ENCODE measurements at regions not wholly inside any gene's neighbourhood (a gene's known extent, or its start where the extent isn't known, plus 50 kb on each side); places are given as distances from the start of the nearest gene placed in this dataset.

- Histone ChIP-seq H3K4me3 (ENCODE audit: low read length) (no peak overlapping the region), H3K4me1 (ENCODE audit: insufficient read depth, low read length) (peaks cover 17% of the 10 kb centered on the region), H2AFZ (ENCODE audit: low read depth, low read length) (no peak overlapping the region)
These were observed 52.0 kb upstream of the RPL11 start for GRCh38 chr1:23639460-23640095.

GRCh38 chr1:23638786-23639241 lies 52.8 kb upstream of the RPL11 start:
- H3K36me3 ChIP-seq (ENCODE audit: insufficient read depth, low read length) = no peaks in the 10 kb centered on the region
- no peak overlapping the region for H2AFZ ChIP-seq (ENCODE audit: low read depth, low read length)
- peaks cover 9% of the 10 kb centered on the region for H3K4me1 ChIP-seq (ENCODE audit: insufficient read depth, low read length)
- no peak overlapping the region for H3K4me3 ChIP-seq (ENCODE audit: low read length)
- H3K9me3 ChIP-seq (ENCODE audit: low read length) = no peaks in the 10 kb centered on the region
- H3K27me3 ChIP-seq (ENCODE audit: insufficient read depth, low read length) = peaks cover 3% of the 10 kb centered on the region

More at GRCh38 chr1:23639460-23640095, 52.0 kb upstream of the RPL11 start:
- Histone ChIP-seq H3K9me3 (ENCODE audit: low read length) (no peaks in the 10 kb centered on the region), H3K36me3 (ENCODE audit: insufficient read depth, low read length) (no peaks in the 10 kb centered on the region), H3K27me3 (ENCODE audit: insufficient read depth, low read length) (peaks cover 3% of the 10 kb centered on the region)

GRCh38 chr1:23638188-23638619 lies 53.4 kb upstream of the RPL11 start:
- H3K4me1 ChIP-seq (ENCODE audit: insufficient read depth, low read length) = peaks cover 5% of the 10 kb centered on the region
- H3K27me3 ChIP-seq (ENCODE audit: insufficient read depth, low read length) = peaks cover 3% of the 10 kb centered on the region
- H3K36me3 ChIP-seq (ENCODE audit: insufficient read depth, low read length) = no peaks in the 10 kb centered on the region
- no peak overlapping the region for H2AFZ ChIP-seq (ENCODE audit: low read depth, low read length)
- no peak overlapping the region for H3K4me3 ChIP-seq (ENCODE audit: low read length)
- no peaks in the 10 kb centered on the region for H3K9me3 ChIP-seq (ENCODE audit: low read length)

- no peak overlapping the region for H3K4me3 ChIP-seq (ENCODE audit: low read length)
- H3K4me1 ChIP-seq (ENCODE audit: insufficient read depth, low read length) = peaks cover 5% of the 10 kb centered on the region
- H3K27me3 ChIP-seq (ENCODE audit: insufficient read depth, low read length) = peaks cover 3% of the 10 kb centered on the region
- H3K9me3 ChIP-seq (ENCODE audit: low read length) = no peaks in the 10 kb centered on the region
- H3K36me3 ChIP-seq (ENCODE audit: insufficient read depth, low read length) = no peaks in the 10 kb centered on the region
- no peak overlapping the region for H2AFZ ChIP-seq (ENCODE audit: low read depth, low read length)
These were observed 55.6 kb upstream of the RPL11 start for GRCh38 chr1:23636009-23636408.

GRCh38 chr1:23634840-23635651 lies 56.6 kb upstream of the RPL11 start:
- Histone ChIP-seq H3K36me3 (ENCODE audit: insufficient read depth, low read length) (no peaks in the 10 kb centered on the region), H3K4me3 (ENCODE audit: low read length) (peak overlapping the region; percentile 31), H3K9me3 (ENCODE audit: low read length) (no peaks in the 10 kb centered on the region), H3K4me1 (ENCODE audit: insufficient read depth, low read length) (peaks cover 5% of the 10 kb centered on the region), H2AFZ (ENCODE audit: low read depth, low read length) (no peak overlapping the region), H3K27me3 (ENCODE audit: insufficient read depth, low read length) (peaks cover 2% of the 10 kb centered on the region)

DNA sequence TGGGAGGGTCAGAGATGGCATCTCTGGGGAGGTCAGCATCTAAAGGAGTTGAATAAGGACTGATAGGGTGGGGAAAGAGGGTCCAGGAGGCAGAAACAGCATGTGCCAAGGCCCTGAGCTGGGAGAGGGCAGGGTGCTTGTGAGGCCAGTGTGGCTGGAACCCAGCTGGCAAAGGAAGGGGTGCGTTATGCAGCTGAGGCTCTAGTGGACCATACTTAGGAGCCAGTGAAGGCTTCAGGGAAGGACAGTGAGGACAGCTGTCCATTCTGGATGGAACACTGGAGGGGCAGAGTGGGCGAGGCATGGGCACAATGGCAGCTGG lies 57.1 kb upstream of the RPL11 start:
- Histone ChIP-seq H3K27me3 (ENCODE audit: insufficient read depth, low read length) (no peaks in the 10 kb centered on the region), H3K9me3 (ENCODE audit: low read length) (no peaks in the 10 kb centered on the region), H2AFZ (ENCODE audit: low read depth, low read length) (no peak overlapping the region), H3K36me3 (ENCODE audit: insufficient read depth, low read length) (no peaks in the 10 kb centered on the region), H3K4me1 (ENCODE audit: insufficient read depth, low read length) (peaks cover 5% of the 10 kb centered on the region), H3K4me3 (ENCODE audit: low read length) (no peak overlapping the region)

DNA sequence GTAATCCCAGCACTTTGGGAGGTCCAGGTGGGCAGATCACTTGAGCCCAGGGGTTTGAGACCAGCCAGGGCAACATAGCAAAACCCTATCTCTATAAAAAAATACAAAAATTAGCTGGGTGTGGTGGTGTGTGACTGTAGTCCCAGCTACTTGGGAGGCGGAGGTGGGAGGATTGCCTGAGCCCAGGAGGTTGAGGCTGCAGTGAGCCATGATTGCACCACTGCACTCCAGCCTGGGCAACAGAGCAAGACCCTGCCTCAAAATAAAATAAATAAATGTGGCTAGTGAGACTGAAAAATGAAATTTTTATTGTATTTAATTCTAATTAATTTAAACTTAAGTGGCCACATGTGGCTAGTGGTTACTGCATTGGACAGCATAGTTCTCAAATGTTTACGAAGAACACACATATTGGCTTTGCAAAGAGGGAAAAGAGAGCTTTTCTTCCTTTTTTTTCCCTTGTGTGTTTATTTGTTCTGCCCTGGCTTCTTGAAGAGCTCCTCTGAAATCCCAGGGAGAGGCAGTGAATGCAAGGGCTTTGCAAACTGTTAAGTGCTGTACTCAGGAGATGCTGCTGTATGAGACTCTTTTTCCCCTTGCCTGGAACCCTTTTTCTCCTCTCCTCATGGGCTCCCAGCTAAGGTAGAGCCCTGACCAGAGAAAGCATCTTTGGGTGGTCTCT lies 59.0 kb upstream of the RPL11 start:
- H3K27me3 ChIP-seq (ENCODE audit: insufficient read depth, low read length) = no peaks in the 10 kb centered on the region
- no peaks in the 10 kb centered on the region for H3K36me3 ChIP-seq (ENCODE audit: insufficient read depth, low read length)
- H3K4me1 ChIP-seq (ENCODE audit: insufficient read depth, low read length) = no peaks in the 10 kb centered on the region
- no peak overlapping the region for H3K4me3 ChIP-seq (ENCODE audit: low read length)
- H3K9me3 ChIP-seq (ENCODE audit: low read length) = no peaks in the 10 kb centered on the region
- H2AFZ ChIP-seq (ENCODE audit: low read depth, low read length) = no peak overlapping the region

DNA sequence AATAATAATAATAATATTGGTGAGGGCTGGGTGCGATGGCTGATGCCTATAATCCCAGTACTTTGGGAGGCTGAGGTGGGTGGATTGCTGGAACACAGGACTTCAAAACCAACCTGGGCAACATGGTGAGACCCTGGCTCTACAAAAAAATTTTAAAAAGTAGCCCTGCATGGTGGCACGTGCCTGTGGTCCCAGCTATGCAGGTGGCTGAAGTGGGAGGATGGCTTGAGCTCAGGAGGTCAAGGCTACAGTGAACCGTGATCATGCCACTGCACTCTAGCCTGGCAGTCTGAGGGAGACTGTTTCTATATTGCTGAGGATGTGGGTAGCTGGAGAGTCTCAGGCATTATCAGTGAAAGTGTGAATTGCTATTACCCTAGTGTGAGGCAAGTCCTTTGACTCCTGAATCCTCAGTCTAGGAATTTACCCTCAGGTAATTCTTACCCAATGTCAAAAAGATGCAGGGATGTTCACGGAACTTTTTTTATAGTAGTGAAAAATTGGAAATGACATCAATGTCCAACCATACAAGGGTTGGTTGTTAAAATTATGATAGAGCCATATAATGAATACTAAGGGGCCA lies 61.8 kb upstream of the RPL11 start:
- H3K36me3 ChIP-seq (ENCODE audit: insufficient read depth, low read length) = no peaks in the 10 kb centered on the region
- H3K4me1 ChIP-seq (ENCODE audit: insufficient read depth, low read length) = no peaks in the 10 kb centered on the region
- no peaks in the 10 kb centered on the region for H3K9me3 ChIP-seq (ENCODE audit: low read length)
- H3K27me3 ChIP-seq (ENCODE audit: insufficient read depth, low read length) = no peaks in the 10 kb centered on the region
- H2AFZ ChIP-seq (ENCODE audit: low read depth, low read length) = no peak overlapping the region
- H3K4me3 ChIP-seq (ENCODE audit: low read length) = no peak overlapping the region

DNA sequence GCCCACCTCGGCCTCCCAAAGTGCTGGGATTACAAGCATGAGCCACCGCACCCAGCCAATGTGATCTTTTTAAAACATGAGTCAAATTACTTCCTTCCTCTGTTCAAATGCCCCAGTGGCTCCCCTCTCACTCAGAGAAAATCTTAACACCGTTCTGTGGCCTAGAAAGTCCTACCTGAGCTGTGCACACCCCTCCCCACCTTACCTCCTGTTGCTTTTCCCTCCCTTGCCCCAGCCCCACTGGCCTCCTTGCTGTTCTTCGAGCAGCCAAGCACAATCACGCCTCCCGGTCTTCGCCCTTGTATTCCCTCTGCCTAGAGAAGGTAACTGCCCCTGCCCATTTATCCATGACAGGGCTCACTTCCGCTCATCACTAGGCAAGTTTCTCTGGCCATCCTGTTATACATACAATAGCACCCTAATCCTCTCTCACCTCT lies 62.6 kb upstream of the RPL11 start:
- Histone ChIP-seq H3K4me3 (ENCODE audit: low read length) (no peak overlapping the region), H3K4me1 (ENCODE audit: insufficient read depth, low read length) (no peaks in the 10 kb centered on the region), H3K36me3 (ENCODE audit: insufficient read depth, low read length) (no peaks in the 10 kb centered on the region), H3K9me3 (ENCODE audit: low read length) (no peaks in the 10 kb centered on the region), H3K27me3 (ENCODE audit: insufficient read depth, low read length) (no peaks in the 10 kb centered on the region), H2AFZ (ENCODE audit: low read depth, low read length) (no peak overlapping the region)

GRCh38 chr1:23627069-23627735 lies 64.4 kb upstream of the RPL11 start:
- H2AFZ ChIP-seq (ENCODE audit: low read depth, low read length) = no peak overlapping the region
- H3K36me3 ChIP-seq (ENCODE audit: insufficient read depth, low read length) = no peaks in the 10 kb centered on the region
- H3K4me3 ChIP-seq (ENCODE audit: low read length) = no peak overlapping the region
- no peaks in the 10 kb centered on the region for H3K27me3 ChIP-seq (ENCODE audit: insufficient read depth, low read length)
- no peaks in the 10 kb centered on the region for H3K4me1 ChIP-seq (ENCODE audit: insufficient read depth, low read length)
- H3K9me3 ChIP-seq (ENCODE audit: low read length) = no peaks in the 10 kb centered on the region

GRCh38 chr1:23625929-23626535 lies 65.6 kb upstream of the RPL11 start:
- no peaks in the 10 kb centered on the region for H3K9me3 ChIP-seq (ENCODE audit: low read length)
- H3K4me1 ChIP-seq (ENCODE audit: insufficient read depth, low read length) = no peaks in the 10 kb centered on the region
- H3K4me3 ChIP-seq (ENCODE audit: low read length) = no peak overlapping the region
- H2AFZ ChIP-seq (ENCODE audit: low read depth, low read length) = no peak overlapping the region
- H3K36me3 ChIP-seq (ENCODE audit: insufficient read depth, low read length) = no peaks in the 10 kb centered on the region
- peaks cover 4% of the 10 kb centered on the region for H3K27me3 ChIP-seq (ENCODE audit: insufficient read depth, low read length)

- H2AFZ ChIP-seq (ENCODE audit: low read depth, low read length) = no peak overlapping the region
- no peaks in the 10 kb centered on the region for H3K9me3 ChIP-seq (ENCODE audit: low read length)
- peaks cover 10% of the 10 kb centered on the region for H3K27me3 ChIP-seq (ENCODE audit: insufficient read depth, low read length)
- H3K36me3 ChIP-seq (ENCODE audit: insufficient read depth, low read length) = no peaks in the 10 kb centered on the region
- H3K4me3 ChIP-seq (ENCODE audit: low read length) = no peak overlapping the region
- H3K4me1 ChIP-seq (ENCODE audit: insufficient read depth, low read length) = no peaks in the 10 kb centered on the region
These were observed 66.1 kb upstream of the RPL11 start for GRCh38 chr1:23625459-23625858.
